PC-9 (cell line): ENCODE measurements at regions not wholly inside any gene's neighbourhood (a gene's known extent, or its start where the extent isn't known, plus 50 kb on each side); places are given as distances from the start of the nearest gene placed in this dataset.
A peak's percentile ranks its signal among the peaks of the same experiment; 100 is the strongest.

ENCODE experiments used
- EZH2 ChIP-seq: fragments of 200-600 bp; sonication (generic); IDR thresholded peaks from 2 replicates; pipeline ENCODE4 v1.8.0; 2017; ENCODE audit warnings: antibody characterized with exemption, low read depth
- TF ChIP-seq, protein P1 (sequence below): fragments of 200-600 bp; sonication (generic); conservative IDR thresholded peaks from 2 replicates; pipeline ENCODE4 v1.6.1; 2017; ENCODE audit warnings: mixed run types, antibody characterized with exemption, mild to moderate bottlenecking, moderate library complexity

DNA sequence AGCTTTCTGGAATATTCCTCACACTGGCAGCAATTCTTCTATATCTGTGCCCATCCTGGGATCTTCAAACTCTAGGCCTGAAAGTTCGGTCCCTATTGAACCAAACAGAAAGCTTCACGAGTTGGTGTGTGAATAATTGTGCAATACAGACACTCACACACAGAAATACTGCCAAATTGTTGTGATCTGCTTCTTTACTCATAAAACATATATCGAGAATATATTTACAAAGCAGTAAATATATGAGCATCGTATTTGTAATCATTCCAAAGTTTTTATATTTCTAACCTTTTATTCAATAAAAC is 56.6 kb upstream of the BEX4 start:
- TF ChIP-seq, protein P1, sequence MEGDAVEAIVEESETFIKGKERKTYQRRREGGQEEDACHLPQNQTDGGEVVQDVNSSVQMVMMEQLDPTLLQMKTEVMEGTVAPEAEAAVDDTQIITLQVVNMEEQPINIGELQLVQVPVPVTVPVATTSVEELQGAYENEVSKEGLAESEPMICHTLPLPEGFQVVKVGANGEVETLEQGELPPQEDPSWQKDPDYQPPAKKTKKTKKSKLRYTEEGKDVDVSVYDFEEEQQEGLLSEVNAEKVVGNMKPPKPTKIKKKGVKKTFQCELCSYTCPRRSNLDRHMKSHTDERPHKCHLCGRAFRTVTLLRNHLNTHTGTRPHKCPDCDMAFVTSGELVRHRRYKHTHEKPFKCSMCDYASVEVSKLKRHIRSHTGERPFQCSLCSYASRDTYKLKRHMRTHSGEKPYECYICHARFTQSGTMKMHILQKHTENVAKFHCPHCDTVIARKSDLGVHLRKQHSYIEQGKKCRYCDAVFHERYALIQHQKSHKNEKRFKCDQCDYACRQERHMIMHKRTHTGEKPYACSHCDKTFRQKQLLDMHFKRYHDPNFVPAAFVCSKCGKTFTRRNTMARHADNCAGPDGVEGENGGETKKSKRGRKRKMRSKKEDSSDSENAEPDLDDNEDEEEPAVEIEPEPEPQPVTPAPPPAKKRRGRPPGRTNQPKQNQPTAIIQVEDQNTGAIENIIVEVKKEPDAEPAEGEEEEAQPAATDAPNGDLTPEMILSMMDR: peak; percentile 18; the same call in 1 of the 2 replicates
- TF ChIP-seq EZH2: no peak
